GM19438 (cell line): ENCODE measurements at regions not wholly inside any gene's neighbourhood (a gene's known extent, or its start where the extent isn't known, plus 50 kb on each side); places are given as distances from the start of the nearest gene placed in this dataset.
A peak's percentile ranks its signal among the peaks of the same experiment; 100 is the strongest.

Source experiments
- ATAC-seq: cut with Tn5 transposase; IDR thresholded peaks from one replicate; pipeline ENCODE4 v1.9.1; 2021; ENCODE audit warnings: low read depth; ENCODE audit not compliant: unreplicated experiment

GRCh38 chr3:152185891-152186630, 82.7 kb upstream of the MBNL1 start:
- ATAC-seq = no peak

- ATAC-seq = no peak
These were observed 78.0 kb upstream of the MBNL1 start for GRCh38 chr3:152190636-152191183.

- no peak for ATAC-seq
These were observed 76.7 kb upstream of the MBNL1 start for GRCh38 chr3:152192050-152192449.

- no peak for ATAC-seq
These were observed 75.6 kb upstream of the MBNL1 start for GRCh38 chr3:152192936-152193672.

- ATAC-seq = peak; percentile 64
These were observed 75.0 kb upstream of the MBNL1 start for GRCh38 chr3:152193673-152194267.

- no peak for ATAC-seq
These were observed 73.5 kb upstream of the MBNL1 start for GRCh38 chr3:152195206-152195605.

- ATAC-seq = no peak
These were observed 71.9 kb upstream of the MBNL1 start for GRCh38 chr3:152196782-152197181.

- no peak for ATAC-seq
These were observed 71.3 kb upstream of the MBNL1 start for GRCh38 chr3:152197451-152197850.

GRCh38 chr3:152197937-152198336, 70.8 kb upstream of the MBNL1 start:
- peak; percentile 39 for ATAC-seq

GRCh38 chr3:152198665-152199064, 70.1 kb upstream of the MBNL1 start:
- no peak for ATAC-seq

- ATAC-seq = no peak
These were observed 69.5 kb upstream of the MBNL1 start for GRCh38 chr3:152199102-152199840.

GRCh38 chr3:152200476-152201420, 68.0 kb upstream of the MBNL1 start:
- ATAC-seq = peak; percentile 21

GRCh38 chr3:152202976-152203626, 65.6 kb upstream of the MBNL1 start:
- ATAC-seq = peak; percentile 41

GRCh38 chr3:152203652-152204051, 65.1 kb upstream of the MBNL1 start:
- ATAC-seq = no peak

- ATAC-seq = no peak
These were observed 64.5 kb upstream of the MBNL1 start for GRCh38 chr3:152204218-152204617.

GRCh38 chr3:152205097-152205593, 63.6 kb upstream of the MBNL1 start:
- peak; percentile 47 for ATAC-seq

- ATAC-seq = no peak
These were observed 62.4 kb upstream of the MBNL1 start for GRCh38 chr3:152206243-152206760.

GRCh38 chr3:152208439-152208838, 60.3 kb upstream of the MBNL1 start:
- no peak for ATAC-seq

GRCh38 chr3:152209060-152209459, 59.7 kb upstream of the MBNL1 start:
- no peak for ATAC-seq
